Islet of Langerhans (tissue), 1 donor: ENCODE measurements at regions not wholly inside any gene's neighbourhood (a gene's known extent, or its start where the extent isn't known, plus 50 kb on each side); places are given as distances from the start of the nearest gene placed in this dataset.
"Not testable (repeated sequence)": the region's sequence is repeated elsewhere in the genome, so short reads cannot be mapped to it uniquely, and the experiment has no call there.

Experiments used
- FAIRE-seq: peaks from one replicate; lab custom pipeline; 2011; peaks lifted over from hg19 to GRCh38; lab: Jason Lieb, UNC

DNA sequence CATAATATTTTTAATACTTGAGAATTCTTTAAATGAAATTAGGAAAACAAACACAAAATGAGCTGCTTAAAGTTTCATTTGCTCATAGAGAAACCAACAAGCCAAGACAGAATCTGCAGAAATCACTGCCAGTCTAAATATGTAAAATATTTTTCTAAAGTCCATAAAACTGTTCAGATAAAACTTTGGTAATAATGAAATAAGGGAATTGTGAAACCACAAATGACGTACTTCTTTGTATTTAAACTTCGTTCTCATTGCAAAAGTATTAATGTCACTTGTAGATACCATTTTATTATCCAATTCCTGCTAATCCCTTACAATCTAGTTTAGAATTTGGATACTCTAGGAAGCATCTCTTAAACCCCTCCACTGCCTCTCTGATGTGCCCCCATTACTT lies 234.5 kb upstream of the NEGR1 start:
- FAIRE-seq = no peak

DNA sequence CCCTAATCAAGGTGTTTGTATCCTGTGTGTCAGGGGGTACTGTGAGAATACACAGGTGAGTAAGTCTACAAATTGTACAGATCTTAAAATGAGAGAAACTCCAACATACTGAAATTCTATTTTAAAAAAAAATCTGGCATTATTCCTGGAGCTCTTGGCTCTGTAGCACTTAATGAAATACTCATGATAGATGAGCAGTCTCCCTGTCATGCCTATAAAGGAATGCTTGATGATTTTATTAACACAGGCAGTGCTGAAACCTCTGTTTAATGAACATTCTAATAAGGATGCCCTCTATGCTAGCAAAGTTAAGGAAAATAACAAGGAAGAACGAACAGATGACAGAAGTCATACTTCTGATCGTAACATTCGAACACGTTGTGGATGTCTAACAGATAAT lies 233.9 kb upstream of the NEGR1 start:
- FAIRE-seq = no peak

DNA sequence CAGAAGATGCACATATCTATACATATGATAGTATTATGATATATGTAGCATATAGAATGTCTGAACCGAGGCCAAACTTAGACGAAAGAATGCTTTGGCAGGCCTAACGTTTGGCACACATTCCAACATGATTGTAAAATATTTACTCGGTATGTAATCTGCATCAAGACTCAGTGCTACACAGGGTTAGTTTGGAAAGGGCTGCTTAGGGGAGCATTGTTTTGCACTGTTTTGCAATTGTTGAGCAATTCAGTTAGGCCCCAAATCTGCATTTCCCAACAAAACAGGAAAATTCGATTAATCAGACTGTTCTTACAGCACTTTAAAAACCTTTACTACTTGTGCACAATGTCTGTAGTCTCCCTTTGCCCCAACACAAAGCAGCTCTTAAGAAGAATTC lies 216.0 kb upstream of the NEGR1 start:
- no peak for FAIRE-seq

DNA sequence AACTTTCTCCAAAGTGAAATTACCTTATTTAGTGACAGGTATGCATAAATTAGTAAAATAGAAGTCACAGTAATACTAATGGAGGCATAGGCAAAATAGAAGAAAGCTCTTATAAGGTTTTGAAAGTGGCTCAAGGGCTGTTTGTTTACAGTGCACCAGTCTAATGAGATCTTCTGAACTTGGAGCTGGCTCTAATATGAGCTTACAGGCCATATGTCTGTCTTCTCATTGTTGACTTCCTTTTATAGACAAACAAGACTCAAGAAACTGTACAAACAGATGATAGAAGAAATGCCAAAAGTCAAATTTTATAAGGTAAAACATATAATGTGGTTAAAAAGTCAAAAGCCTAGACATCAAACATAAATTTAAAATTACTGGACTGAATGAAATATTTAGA lies 207.5 kb upstream of the NEGR1 start:
- no peak for FAIRE-seq

DNA sequence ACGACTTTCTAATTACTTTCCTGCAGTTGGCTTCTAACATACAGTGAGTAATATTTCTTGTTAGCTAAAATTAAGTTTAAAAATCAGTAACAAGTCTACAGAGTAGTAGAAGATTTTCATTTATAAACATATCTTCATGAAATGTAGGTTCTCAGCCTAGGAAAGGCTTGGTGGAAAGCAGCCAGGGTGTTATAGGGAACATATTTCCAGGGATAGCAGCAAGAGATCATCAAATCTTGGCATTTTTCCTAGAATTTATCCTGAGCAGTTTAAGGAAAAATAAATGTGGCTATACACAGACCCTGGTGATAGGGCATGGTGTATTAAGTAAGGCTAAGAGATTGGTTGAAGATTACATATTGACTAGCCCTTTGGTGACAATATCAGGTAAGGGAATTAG lies 203.5 kb upstream of the NEGR1 start:
- FAIRE-seq = no peak

DNA sequence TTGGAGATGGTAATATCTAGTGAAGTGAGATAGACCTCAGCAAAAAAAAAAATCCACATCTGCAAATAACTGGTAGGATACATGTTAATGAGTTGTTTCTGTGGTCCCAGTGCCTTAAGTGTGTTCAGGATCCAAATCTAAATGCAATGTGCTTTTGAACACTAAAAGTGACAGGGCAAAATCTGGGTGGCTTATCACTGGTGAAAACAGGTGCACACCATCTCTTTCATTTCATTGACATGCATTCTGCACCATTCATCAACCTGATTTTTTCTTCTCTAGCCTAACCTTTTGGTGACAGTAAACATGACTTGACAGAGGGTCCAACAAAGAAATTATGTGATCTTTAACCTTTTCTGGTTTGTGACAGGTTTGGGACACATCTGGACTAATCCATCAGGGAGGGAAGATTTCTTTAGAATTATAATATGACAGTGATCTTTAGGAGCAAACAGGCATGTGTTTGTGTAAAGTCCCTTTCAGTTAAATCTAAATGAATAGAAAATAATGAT lies 201.6 kb upstream of the NEGR1 start:
- no peak for FAIRE-seq

DNA sequence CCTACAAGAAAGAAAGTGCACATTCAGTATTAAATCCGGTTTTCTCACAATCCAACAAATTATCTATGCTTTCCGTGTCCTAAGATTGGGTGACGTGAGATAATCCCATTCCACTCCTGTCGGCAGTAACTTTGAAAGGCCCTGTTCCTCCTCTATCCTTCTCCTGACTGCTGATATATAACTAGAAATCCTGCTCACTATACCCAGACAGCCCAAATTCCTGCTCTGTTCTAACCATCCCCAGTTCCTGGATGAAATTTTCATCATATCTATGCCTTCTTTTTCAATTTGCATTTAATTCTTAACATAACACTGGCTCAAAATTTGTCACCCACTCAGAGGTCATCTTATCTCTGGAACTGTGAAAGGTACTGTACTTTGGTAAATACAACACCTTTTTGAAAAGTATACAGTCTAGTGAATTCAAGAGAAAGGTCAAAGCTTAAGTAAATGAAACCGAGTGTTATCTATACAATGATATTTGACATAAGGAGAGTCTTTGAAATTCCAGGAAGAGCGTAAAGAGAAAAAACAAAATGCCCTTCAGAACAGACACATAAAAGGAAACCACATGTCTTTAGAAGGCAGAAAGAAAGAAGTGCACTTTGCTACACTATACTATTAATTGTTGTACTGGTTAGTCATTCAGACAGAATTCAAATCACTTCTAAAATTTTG lies 200.5 kb upstream of the NEGR1 start:
- FAIRE-seq = no peak

DNA sequence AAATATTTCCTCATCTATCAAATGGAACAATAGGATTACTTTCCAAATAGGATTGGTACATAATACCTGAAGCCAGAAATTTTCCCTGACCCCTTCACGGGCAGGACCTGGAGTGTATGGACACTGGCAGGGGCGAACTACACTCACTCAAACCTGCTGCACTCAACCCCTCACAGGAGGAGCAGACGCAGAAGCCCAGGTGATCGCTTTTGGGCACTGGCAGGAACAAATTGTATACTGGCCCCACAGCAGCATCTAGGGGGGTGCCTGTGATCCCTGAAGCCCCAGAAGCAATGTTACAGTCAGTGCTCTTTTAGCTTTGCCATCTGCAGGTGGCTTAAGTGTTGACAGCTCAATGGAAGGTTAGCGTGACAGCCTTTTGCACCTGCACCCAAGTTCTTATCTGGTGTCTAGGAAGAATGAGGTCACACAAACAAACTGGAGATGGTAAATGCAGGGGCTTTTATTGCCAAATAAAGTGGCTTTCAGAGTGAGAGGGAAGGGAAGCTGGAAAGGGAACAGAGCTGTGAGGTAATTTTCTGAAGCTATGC lies 199.2 kb upstream of the NEGR1 start:
- FAIRE-seq = no peak

DNA sequence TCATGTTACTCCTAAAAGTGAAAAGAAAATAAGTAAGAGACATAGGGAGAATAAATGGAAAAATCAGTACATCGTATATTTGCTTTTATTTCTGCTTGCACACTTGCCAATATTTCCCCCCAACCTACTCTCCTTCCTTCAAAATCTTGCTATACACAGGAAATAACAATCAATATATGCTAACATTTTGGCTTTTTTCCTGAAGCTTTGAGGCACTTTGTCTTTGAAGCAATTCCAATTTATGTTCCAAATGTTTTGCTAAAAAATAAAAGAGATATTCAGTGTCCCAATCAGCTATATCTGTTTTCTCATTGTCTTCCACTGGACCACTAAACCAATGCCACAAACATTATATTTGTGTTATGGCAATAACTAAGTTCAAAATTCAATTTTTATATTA lies 184.0 kb upstream of the NEGR1 start:
- no peak for FAIRE-seq

DNA sequence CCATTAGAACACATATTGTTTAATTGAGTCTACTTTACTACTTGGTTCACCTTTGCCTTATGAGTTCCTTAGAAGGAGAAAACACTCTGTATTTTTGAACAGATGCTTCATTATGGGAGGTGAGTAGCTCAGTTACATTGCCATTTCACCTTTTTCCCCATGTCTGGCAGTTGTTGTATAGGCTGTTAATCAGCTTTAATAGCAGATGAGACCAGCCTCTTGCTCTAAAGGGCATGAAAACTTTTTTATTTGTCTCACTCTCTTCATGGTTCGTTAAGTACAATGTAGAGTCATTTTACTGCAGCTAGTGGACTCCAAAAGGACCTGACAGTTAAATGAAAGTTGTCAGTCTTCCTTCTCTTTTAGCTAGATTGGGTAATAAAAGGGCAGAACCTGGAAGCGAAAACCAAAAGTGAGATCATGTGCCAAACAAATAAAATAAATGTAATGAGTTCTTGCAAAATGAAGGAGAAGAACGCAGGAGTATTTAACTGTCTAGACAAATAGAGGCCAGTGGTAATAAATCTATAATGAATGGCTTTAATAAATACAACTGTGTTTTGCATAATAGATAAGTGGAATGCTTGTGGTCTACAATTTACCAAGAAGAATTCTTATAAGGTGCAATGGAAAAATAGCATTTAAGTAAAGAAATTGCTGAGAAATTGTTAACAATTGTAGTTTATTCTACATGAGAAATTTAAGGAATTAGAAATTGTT lies 180.0 kb upstream of the NEGR1 start:
- FAIRE-seq = no peak

DNA sequence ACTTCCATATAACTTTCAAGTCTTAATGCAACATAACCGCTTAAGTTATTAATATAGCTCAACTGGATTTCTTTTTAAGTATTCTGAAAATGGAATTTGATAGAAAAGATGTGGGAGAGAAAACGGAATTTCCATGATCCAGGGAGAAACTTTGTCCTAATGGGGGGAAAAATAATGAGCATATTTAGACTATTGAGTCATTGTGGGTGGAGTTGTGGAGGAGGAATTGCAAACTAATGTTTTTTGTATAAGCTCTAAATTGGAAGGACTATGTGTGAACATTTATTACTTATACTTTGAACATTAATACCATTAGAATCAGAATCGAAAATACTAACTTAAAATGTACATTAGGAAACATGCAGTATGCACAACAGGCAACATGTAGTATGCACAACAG lies 159.9 kb upstream of the NEGR1 start:
- FAIRE-seq = no peak

DNA sequence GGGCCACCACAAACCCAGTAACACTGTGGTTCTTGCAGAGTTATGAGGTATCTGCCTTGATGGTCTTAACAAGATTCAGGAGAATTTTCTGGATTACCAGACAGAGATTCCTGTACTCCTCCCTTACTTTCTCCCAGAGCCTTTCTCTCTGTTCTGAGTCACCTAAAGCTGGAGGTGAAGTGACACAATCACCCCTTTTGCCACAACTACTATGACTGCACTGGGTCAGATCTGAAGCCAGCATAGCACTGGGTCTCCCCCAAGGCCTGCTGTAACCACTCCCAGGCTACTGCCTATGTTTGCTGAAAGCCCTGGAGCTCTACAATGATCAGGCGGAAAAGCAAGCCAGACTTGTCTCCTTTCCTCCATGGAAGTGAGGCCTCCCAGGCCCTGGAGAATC lies 156.7 kb upstream of the NEGR1 start:
- FAIRE-seq = no peak

DNA sequence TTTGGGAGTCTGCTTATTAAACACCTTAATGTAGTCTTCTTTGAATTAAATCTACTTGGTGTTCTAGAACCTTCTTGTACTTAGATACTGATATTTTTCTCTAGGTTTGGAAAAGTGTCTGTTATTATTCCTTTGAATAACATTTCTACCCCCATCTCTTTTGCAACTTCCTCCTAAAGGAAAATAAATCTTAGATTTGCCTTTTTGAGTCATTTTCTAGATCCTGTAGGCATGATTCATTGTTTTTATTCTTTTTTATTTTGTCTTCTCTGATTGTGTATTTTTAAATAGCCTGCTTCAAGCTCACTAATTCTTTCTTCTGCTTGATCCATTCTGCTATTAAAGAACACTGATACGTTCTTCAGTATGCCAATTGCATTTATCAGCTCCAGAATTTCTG lies 155.9 kb upstream of the NEGR1 start:
- FAIRE-seq = no peak

DNA sequence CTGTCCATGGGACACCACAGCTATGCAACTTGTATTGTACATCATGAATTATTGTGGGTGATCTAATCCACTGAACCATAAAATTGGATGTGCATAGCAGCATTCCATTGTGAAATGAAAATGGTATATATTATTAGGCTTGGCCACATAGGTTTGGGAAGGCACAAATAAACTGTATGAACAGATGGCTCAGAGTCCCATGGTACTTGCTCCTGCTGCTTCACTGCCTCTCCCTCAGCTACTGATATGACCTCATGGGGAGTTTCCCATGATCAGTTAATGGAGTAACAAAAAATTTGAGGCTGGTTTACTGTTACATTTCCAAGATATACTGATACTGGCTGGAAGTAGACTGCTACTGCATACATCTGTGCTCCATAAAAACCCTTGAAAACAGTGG lies 152.7 kb upstream of the NEGR1 start:
- FAIRE-seq = no peak

DNA sequence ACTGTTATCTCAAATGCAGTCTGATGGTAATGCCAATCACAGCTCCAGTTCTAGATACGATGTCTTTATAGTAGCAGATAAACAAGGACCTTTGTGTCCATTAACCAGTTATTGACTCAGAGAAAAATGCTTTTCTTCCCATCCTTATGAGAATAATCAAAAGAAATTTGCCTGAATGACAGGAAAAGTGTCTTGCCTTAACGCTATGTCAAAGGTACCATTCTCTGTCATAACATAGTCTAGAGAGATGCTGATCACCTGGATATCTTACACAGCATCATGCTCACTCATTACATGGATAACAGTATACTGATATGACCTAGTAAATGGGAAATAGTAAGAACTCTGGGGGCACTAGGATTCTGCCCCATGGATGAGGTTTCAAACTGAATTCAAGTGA lies 151.7 kb upstream of the NEGR1 start:
- no peak for FAIRE-seq

DNA sequence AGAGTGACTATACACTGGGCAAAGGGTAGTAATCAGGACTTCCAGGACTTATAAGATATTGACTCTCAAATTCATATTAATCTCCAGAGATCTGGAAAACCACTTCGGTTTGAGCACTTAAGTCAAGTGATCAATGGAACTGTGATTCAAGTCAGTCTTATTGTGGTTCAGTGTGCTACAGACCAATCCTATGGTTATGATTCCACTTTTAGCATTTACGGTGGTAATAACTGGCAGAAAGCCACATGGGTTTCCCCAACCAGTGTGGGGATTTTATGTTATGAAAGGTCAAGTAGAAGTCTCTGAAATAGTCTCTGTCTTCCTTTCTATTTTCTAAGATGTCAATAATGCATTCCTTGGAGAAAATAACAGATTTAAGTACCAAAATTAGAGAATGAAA lies 151.3 kb upstream of the NEGR1 start:
- FAIRE-seq = no peak

DNA sequence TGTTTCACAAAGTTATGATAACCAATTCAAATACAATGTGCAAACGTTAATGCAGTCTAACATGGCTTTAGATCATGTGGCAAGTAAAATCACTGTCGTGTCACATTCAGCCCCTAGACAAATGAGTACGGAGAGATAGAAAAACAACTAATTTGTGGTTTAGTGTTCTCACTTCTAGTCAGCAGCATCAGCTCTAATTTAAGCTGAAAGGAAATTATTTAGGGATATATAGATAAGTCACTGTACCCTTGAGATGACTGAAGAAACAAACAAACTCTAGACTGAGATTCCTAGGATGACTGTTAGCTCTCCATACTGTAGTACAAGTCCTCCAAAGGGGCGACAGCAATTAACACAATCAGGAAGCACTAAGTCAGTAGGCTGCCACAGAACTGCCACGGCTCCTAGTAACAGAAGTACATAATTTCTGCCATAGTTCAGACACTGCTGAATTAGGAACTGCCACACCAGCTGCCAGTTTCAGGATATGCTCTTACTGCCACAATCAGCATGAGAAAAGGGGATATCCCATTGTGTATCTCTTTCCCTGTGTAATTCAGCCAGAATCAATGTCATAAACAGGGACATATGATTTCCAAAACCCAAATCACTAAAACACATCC lies 150.4 kb upstream of the NEGR1 start:
- FAIRE-seq = no peak

DNA sequence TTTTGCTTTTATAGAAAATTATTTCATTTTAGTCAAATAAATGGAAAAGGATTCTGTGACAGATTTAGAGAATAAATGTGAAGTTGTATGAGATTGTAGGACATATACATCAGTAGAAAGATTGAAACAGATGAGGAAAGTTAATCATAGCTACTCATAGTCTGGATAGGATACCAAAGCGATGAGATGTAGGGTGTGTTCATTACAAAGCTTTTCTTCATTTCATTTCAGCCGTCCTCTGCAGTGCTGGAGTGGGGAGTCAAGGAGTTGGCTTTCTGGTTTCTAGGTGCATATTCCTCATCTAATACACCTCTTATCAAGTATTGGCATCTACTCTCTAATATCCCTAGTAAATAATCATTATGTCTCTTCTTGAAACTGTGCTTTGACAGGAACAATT lies 149.5 kb upstream of the NEGR1 start:
- FAIRE-seq = no peak

DNA sequence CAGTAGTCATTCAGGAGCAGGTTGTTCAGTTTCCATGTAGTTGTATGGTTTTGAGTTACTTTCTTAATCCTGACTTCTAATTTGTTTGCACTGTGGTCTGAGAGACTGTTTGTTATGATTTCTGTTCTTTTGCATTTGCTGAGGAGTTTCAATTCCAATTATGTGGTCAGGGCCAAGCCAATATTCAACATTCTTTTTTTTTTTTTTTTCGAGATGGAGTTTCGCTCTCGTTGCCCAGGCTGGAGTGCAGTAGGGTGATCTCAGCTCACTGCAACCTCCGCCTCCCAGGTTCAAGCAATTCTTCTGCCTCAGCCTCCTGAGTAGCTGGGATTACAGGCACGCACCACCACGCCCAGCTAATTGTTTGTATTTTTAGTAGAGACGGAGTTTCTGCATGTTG lies 145.9 kb upstream of the NEGR1 start:
- not testable (repeated sequence) for FAIRE-seq

DNA sequence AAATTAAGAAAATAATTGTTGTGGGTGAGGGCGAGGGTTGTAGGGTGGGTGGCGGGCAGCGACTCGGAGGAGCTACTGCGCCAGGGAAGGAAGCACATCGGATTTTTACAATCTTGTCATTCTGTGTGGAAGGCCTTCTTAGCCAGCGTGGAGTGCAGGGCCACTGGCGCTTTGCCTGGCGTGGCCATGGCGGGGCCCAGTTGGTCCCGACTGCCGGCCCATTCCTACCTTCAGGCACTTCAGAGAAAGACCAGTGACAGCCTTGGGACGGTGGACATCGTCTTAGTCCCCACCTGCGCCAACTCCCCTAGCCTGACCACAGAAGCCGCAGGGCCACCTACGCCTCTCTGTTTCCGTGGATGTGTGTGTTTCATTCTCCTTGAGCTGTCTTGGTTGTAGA lies 136.9 kb upstream of the NEGR1 start:
- no peak for FAIRE-seq

DNA sequence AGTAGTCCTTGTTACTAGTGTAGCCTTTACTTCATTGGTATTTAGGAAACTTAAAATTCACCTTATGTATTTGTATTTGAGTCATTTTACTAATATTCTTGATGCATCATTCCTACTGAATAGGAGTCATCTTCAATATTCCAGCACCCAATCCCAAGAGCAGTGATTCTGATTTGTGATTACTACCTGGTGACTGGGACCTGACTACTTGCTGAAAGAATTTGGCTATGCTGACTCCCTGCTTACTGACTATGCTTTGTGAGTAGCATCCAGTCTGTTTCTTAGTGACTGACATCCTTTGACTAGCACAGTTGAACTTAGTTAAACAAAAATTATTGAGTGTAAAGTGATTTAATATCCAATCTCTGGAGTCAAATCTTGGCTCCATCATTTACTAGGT lies 129.9 kb upstream of the NEGR1 start:
- FAIRE-seq = no peak

DNA sequence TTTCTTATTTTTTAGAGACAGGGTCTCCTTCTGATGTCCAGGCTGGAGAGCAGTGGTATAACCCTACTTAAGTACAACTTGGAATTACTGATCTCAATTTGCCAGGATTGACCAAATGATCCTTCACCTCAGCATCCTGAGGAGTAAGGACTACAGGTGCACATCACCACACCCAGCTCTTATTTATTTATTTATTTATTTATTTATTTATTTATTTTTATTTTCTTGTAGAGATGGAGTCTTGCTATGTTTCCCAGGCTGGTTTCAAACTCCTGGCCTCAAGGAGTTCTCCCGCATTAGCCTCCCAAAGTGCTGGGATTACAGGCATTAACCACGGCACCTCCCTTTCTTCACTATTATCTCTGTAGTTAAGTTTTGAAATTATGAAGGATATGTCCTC lies 117.5 kb upstream of the NEGR1 start:
- no peak for FAIRE-seq

DNA sequence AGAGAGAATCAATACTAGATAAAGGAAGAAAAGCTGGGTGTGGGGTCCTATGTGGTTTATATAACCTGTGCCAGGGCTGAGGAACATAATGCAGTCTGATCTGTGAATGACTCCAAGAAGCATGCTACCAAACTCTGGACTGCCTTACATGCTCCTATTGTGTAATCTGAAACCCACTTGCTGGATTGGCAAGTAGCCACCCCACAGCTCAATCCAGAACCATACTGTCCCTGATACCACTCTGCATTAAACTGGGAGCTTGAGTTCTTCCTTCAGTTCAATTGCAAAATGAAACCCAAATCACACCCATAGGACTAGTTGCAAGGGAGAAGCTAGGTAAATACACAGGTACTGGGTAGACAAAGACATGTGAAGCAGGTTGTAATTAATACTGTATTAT lies 115.4 kb upstream of the NEGR1 start:
- FAIRE-seq = no peak
